Stimulated activated CD4-positive, alpha-beta T cell treated with anti-CD3 and anti-CD28 coated beads, Interleukin-15, amount 100 ng/mL, for 48 hours (primary cell): ENCODE measurements at regions not wholly inside any gene's neighbourhood (a gene's known extent, or its start where the extent isn't known, plus 50 kb on each side); places are given as distances from the start of the nearest gene placed in this dataset.
"Not testable (repeated sequence)": the region's sequence is repeated elsewhere in the genome, so short reads cannot be mapped to it uniquely, and the experiment has no call there.

Experiments used
- DNase-seq, 2 donors: peaks; one replicate each; pipeline ENCODE4 v3.0.0-alpha.2; 2020; ENCODE audit warnings: low read depth in 2 of 2

GRCh38 chr1:221965252-221965651 is 223.4 kb upstream of the DUSP10 start:
- DNase-seq: no peak

- DNase-seq: no peak
Measured at GRCh38 chr1:221963742-221964141, 221.9 kb upstream of the DUSP10 start.

GRCh38 chr1:221962385-221962784 is 220.5 kb upstream of the DUSP10 start:
- no peak for DNase-seq

GRCh38 chr1:221961532-221962292 is 219.8 kb upstream of the DUSP10 start:
- DNase-seq: peak; percentile 16 to 23

GRCh38 chr1:221958161-221958562 is 216.3 kb upstream of the DUSP10 start:
- not testable (repeated sequence) for DNase-seq

- not testable (repeated sequence) for DNase-seq
Measured at GRCh38 chr1:221957350-221957749, 215.5 kb upstream of the DUSP10 start.

GRCh38 chr1:221949996-221950395 is 208.1 kb upstream of the DUSP10 start:
- DNase-seq: no peak

GRCh38 chr1:221948459-221948858 is 206.6 kb upstream of the DUSP10 start:
- no peak for DNase-seq

- no peak for DNase-seq
Measured at GRCh38 chr1:221947731-221948130, 205.8 kb upstream of the DUSP10 start.

- DNase-seq: no peak
Measured at GRCh38 chr1:221946768-221947167, 204.9 kb upstream of the DUSP10 start.

- DNase-seq: no peak
Measured at GRCh38 chr1:221945669-221946068, 203.8 kb upstream of the DUSP10 start.

GRCh38 chr1:221944247-221944870 is 202.5 kb upstream of the DUSP10 start:
- no peak for DNase-seq

GRCh38 chr1:221940631-221941030 is 198.7 kb upstream of the DUSP10 start:
- DNase-seq: no peak

GRCh38 chr1:221939607-221940006 is 197.7 kb upstream of the DUSP10 start:
- DNase-seq: no peak

- no peak for DNase-seq
Measured at GRCh38 chr1:221937155-221937953, 195.5 kb upstream of the DUSP10 start.

GRCh38 chr1:221933814-221934213 is 191.9 kb upstream of the DUSP10 start:
- DNase-seq: no peak

GRCh38 chr1:221926441-221926840 is 184.6 kb upstream of the DUSP10 start:
- DNase-seq: no peak

GRCh38 chr1:221925947-221926346 is 184.1 kb upstream of the DUSP10 start:
- no peak for DNase-seq

GRCh38 chr1:221923929-221924598 is 182.2 kb upstream of the DUSP10 start:
- no peak for DNase-seq

GRCh38 chr1:221921936-221922335 is 180.0 kb upstream of the DUSP10 start:
- DNase-seq: no peak

- DNase-seq: no peak
Measured at GRCh38 chr1:221919743-221920142, 177.9 kb upstream of the DUSP10 start.

- DNase-seq: no peak
Measured at GRCh38 chr1:221919341-221919740, 177.5 kb upstream of the DUSP10 start.
